Uterus (tissue), 2 donors: ENCODE measurements at regions not wholly inside any gene's neighbourhood (a gene's known extent, or its start where the extent isn't known, plus 50 kb on each side); places are given as distances from the start of the nearest gene placed in this dataset.

Experiments used
- CTCF ChIP-seq, 4 experiments: fragments of 200-600 bp in 2 of 4; fragments of 450-650 bp in 2 of 4; sonication (generic) in 2 of 4; IDR thresholded peaks; one replicate each; pipeline ENCODE4 v1.5.1; 2016 to 2019; ENCODE audit warnings: antibody characterized with exemption in 4 of 4, mild to moderate bottlenecking in 2 of 4, moderate library complexity in 1 of 4
- POLR2A ChIP-seq, 2 donors: fragments of 450-650 bp; IDR thresholded peaks; one replicate each; pipeline ENCODE4 v1.6.1; 2016; ENCODE audit warnings: antibody characterized with exemption in 2 of 2, mild to moderate bottlenecking in 1 of 2, moderate library complexity in 1 of 2

GRCh38 chr5:54719384-54720283 lies 202.1 kb downstream of the SNX18 start:
- no peak for TF ChIP-seq CTCF (IDR thresholded peaks at IDR 0.05)
- no peak for TF ChIP-seq POLR2A (IDR thresholded peaks at IDR 0.05)
